ENCODE measurements at regions not wholly inside any gene's neighbourhood (a gene's known extent, or its start where the extent isn't known, plus 50 kb on each side); places are given as distances from the start of the nearest gene placed in this dataset.

DNA sequence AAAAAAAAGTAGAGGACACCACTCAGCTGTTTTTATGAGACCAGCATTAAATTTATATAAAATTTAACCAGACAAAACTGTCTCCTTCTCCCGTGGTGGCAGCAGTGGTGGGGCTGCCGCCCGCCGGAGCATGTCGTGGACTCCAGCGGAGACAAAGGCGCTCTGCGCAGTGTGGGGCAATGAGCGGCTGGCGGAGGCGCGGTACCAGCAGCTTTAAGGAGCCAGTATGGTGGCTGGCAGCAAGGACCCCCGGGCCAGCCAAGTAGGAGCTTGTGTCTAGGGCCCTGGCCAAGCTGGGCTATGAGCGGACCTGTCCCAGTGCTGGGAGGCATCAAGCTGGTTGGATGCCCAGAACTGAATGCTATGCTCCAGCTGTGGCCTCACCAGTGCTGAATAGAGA lies 2102.9 kb downstream of the NCAM2 start:
- TF ChIP-seq, protein P1, sequence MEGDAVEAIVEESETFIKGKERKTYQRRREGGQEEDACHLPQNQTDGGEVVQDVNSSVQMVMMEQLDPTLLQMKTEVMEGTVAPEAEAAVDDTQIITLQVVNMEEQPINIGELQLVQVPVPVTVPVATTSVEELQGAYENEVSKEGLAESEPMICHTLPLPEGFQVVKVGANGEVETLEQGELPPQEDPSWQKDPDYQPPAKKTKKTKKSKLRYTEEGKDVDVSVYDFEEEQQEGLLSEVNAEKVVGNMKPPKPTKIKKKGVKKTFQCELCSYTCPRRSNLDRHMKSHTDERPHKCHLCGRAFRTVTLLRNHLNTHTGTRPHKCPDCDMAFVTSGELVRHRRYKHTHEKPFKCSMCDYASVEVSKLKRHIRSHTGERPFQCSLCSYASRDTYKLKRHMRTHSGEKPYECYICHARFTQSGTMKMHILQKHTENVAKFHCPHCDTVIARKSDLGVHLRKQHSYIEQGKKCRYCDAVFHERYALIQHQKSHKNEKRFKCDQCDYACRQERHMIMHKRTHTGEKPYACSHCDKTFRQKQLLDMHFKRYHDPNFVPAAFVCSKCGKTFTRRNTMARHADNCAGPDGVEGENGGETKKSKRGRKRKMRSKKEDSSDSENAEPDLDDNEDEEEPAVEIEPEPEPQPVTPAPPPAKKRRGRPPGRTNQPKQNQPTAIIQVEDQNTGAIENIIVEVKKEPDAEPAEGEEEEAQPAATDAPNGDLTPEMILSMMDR (IDR thresholded peaks at IDR 0.05), result no peak
- no peak for TF ChIP-seq POLR2AphosphoS2 (conservative IDR thresholded peaks at IDR 0.05; ENCODE audit: low read length)
- TF ChIP-seq MAX (IDR thresholded peaks at IDR 0.05), result no peak
- TF ChIP-seq USF2 (IDR thresholded peaks at IDR 0.05), result no peak
- TF ChIP-seq RAD21 (conservative IDR thresholded peaks at IDR 0.05 in 1 of 2, IDR thresholded peaks at IDR 0.05 in 1 of 2), result no peak
- TF ChIP-seq, protein P2, sequence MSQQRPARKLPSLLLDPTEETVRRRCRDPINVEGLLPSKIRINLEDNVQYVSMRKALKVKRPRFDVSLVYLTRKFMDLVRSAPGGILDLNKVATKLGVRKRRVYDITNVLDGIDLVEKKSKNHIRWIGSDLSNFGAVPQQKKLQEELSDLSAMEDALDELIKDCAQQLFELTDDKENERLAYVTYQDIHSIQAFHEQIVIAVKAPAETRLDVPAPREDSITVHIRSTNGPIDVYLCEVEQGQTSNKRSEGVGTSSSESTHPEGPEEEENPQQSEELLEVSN (IDR thresholded peaks at IDR 0.05; ENCODE audit: borderline replicate concordance, low read depth), result no peak
- TF ChIP-seq CEBPB (IDR thresholded peaks at IDR 0.05), result no peak
- no peak for TF ChIP-seq REST (IDR thresholded peaks at IDR 0.05)
- no peak for TF ChIP-seq RCOR1 (IDR thresholded peaks at IDR 0.05; ENCODE audit: low read depth, low read length)
- no peak for TF ChIP-seq HEYL (CRISPR knock-in tag; IDR thresholded peaks at IDR 0.05)
- TF ChIP-seq EP300 (IDR thresholded peaks at IDR 0.05), result no peak
